GM18858 (cell line): ENCODE measurements at regions not wholly inside any gene's neighbourhood (a gene's known extent, or its start where the extent isn't known, plus 50 kb on each side); places are given as distances from the start of the nearest gene placed in this dataset.

Source experiments
- ATAC-seq: cut with Tn5 transposase; IDR thresholded peaks from one replicate; pipeline ENCODE4 v1.9.1; 2021; ENCODE audit not compliant: unreplicated experiment

- no peak for ATAC-seq
Observed at GRCh38 chr10:10294881-10295529, 722.7 kb upstream of the CELF2 start.

GRCh38 chr10:10295537-10295936 lies 722.1 kb upstream of the CELF2 start:
- ATAC-seq = no peak

GRCh38 chr10:10302689-10303088 lies 715.0 kb upstream of the CELF2 start:
- ATAC-seq = no peak

GRCh38 chr10:10307036-10307435 lies 710.6 kb upstream of the CELF2 start:
- ATAC-seq = no peak

GRCh38 chr10:10307551-10307950 lies 710.1 kb upstream of the CELF2 start:
- no peak for ATAC-seq

- ATAC-seq = no peak
Observed at GRCh38 chr10:10310498-10310897, 707.2 kb upstream of the CELF2 start.

GRCh38 chr10:10311966-10312365 lies 705.7 kb upstream of the CELF2 start:
- ATAC-seq = no peak

GRCh38 chr10:10313149-10313835 lies 704.4 kb upstream of the CELF2 start:
- no peak for ATAC-seq

- ATAC-seq = no peak
Observed at GRCh38 chr10:10314626-10315025, 703.0 kb upstream of the CELF2 start.

GRCh38 chr10:10315989-10316388 lies 701.7 kb upstream of the CELF2 start:
- no peak for ATAC-seq

GRCh38 chr10:10317151-10317550 lies 700.5 kb upstream of the CELF2 start:
- no peak for ATAC-seq

GRCh38 chr10:10318856-10319255 lies 698.8 kb upstream of the CELF2 start:
- no peak for ATAC-seq

- ATAC-seq = no peak
Observed at GRCh38 chr10:10320956-10321355, 696.7 kb upstream of the CELF2 start.

- no peak for ATAC-seq
Observed at GRCh38 chr10:10326116-10326515, 691.6 kb upstream of the CELF2 start.

GRCh38 chr10:10327934-10328333 lies 689.7 kb upstream of the CELF2 start:
- ATAC-seq = no peak

GRCh38 chr10:10330418-10330817 lies 687.3 kb upstream of the CELF2 start:
- no peak for ATAC-seq

GRCh38 chr10:10332786-10333185 lies 684.9 kb upstream of the CELF2 start:
- ATAC-seq = peak; percentile 60

- no peak for ATAC-seq
Observed at GRCh38 chr10:10333622-10334021, 684.0 kb upstream of the CELF2 start.

- ATAC-seq = no peak
Observed at GRCh38 chr10:10338339-10338738, 679.3 kb upstream of the CELF2 start.

GRCh38 chr10:10346390-10347150 lies 671.1 kb upstream of the CELF2 start:
- ATAC-seq = no peak

GRCh38 chr10:10350050-10350449 lies 667.6 kb upstream of the CELF2 start:
- no peak for ATAC-seq

GRCh38 chr10:10351451-10351850 lies 666.2 kb upstream of the CELF2 start:
- ATAC-seq = no peak
